Kidney capillary endothelial cell (primary cell): ENCODE measurements at regions not wholly inside any gene's neighbourhood (a gene's known extent, or its start where the extent isn't known, plus 50 kb on each side); places are given as distances from the start of the nearest gene placed in this dataset.

Source experiments
- DNase-seq: peaks from one replicate; pipeline ENCODE4 v3.0.0-alpha.2; 2018; ENCODE audit warnings: low spot score

GRCh38 chr2:47236503-47237215 is 60.3 kb upstream of the CALM2 start:
- DNase-seq: no peak

- no peak for DNase-seq
Measured at GRCh38 chr2:47235132-47235531, 58.8 kb upstream of the CALM2 start.

- DNase-seq: no peak
Measured at GRCh38 chr2:47234456-47234855, 58.1 kb upstream of the CALM2 start.

GRCh38 chr2:47232738-47233415 is 56.6 kb upstream of the CALM2 start:
- DNase-seq: no peak

- DNase-seq: no peak
Measured at GRCh38 chr2:47230418-47230817, 54.1 kb upstream of the CALM2 start.

GRCh38 chr2:47227532-47228279 is 51.4 kb upstream of the CALM2 start:
- DNase-seq: no peak

GRCh38 chr2:47226923-47227220 is 50.6 kb upstream of the CALM2 start:
- no peak for DNase-seq

GRCh38 chr2:47226132-47226922 is 50.0 kb upstream of the CALM2 start:
- DNase-seq: no peak
